HG02938 (cell line): ENCODE measurements at regions not wholly inside any gene's neighbourhood (a gene's known extent, or its start where the extent isn't known, plus 50 kb on each side); places are given as distances from the start of the nearest gene placed in this dataset.

ENCODE experiments used
- ATAC-seq: cut with Tn5 transposase; IDR thresholded peaks from one replicate; pipeline ENCODE4 v1.9.1; 2021; ENCODE audit warnings: mild to moderate bottlenecking, moderate library complexity; ENCODE audit not compliant: unreplicated experiment

DNA sequence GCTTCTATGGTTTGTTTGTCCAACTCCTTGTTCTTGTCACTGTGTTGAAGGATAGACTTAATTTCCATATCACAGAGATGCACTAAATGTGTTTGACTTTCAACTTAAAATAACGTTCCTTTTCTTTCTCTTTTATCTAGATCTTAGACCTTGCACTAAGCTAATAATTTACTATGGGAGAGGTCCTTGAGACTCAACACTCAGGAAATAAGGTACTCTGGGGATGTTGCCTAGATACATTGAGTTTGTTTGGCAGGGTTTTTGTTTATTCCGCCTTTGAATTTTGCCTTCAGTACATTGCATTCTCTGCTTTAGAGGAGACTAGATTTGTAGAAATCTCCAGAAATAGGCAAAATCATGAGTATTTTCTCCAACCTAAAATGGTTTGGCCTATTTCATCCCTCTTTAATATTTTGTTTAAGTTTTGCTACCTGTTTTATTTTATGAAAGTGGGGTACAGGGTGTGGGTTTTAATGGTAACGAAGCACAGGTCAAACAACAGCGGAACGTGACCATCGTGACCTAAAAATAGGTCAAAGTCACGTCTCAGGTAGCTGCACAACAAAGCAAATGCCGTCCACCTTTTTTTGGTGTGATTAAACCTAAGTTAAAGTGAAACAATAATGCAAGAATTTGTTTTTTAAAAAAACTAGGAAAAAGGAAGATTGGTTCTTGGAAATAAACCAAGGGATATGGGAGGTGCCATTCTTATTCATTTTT lies 115.3 kb upstream of the CPSF6 start:
- no peak for ATAC-seq

DNA sequence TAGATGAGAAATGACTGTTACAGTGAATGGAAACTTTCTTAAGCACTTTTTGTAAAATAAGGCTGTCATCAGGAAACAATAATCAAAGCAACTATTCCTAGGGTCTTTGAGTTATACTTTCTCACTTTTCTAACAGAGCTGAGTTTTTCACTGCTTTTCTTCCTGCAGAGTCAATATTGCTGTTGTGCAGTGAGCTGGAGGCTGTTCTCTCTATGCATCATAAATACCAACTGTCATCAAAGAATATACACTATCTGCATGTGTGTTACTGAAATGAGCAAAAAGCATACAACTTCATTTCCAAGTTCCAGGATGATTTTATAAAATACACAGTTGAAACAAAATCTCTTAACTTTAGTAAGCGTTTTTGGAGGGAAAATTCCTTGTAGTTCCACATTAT lies 110.4 kb upstream of the CPSF6 start:
- no peak for ATAC-seq

DNA sequence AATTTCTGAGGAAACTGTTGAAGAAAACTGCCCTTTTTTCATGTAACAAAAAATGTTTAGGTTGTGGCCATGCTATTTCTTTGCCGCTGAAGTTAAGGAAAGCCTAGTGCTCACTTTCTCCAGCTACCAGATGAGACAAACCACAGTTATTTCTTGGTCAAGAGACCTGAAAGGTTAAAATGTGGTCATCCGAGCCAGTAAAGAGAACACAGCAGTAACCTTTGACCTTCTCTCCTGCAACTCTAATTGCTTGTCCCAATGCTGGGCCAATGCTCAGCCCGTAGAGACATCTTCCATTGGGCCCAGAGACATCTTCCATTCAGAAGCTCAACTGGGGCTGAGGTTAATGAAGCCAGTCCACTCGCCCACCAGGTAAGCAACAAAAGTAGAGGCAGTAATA lies 109.8 kb upstream of the CPSF6 start:
- no peak for ATAC-seq

GRCh38 chr12:69130064-69130463 lies 109.3 kb upstream of the CPSF6 start:
- no peak for ATAC-seq

DNA sequence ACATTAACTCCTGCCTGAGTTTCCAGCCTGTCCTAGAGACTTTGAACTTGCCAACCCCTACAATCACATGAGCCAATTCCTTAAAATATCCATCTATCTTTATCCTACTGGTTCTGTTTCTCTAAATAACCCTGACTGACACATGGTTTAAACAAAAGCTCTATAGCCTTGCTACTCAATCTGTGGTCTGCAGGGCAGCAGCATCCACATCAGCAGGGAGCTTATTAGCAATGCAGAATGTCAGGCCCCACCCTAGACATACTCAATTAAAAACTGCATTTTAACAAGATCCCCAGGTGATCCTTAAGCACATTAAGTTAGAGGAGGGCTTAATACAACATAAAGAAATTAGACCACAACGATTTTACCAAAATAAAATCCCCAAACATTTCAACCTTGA lies 108.3 kb upstream of the CPSF6 start:
- no peak for ATAC-seq

GRCh38 chr12:69136931-69137613 lies 102.3 kb upstream of the CPSF6 start:
- no peak for ATAC-seq

DNA sequence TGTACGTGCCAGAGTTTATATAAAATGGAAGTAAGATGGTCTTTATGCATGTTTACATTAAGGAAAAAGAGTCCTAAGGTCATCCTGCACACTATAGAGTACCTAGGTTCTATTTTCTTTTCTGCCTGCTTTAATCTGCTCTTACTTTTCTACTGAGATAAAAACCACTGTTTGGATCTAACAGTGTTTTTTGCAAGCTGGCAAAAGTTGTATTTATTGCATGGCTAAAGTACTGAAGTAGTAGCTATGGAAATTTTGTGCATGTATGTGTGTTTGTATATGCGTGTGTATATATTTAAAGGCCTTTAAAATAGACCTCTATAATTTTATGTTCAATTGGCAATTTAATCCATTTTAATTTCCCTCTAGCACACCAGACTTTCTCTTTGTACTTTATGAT lies 98.3 kb upstream of the CPSF6 start:
- ATAC-seq: no peak

- no peak for ATAC-seq
Observed at GRCh38 chr12:69149270-69149669, 90.1 kb upstream of the CPSF6 start.

DNA sequence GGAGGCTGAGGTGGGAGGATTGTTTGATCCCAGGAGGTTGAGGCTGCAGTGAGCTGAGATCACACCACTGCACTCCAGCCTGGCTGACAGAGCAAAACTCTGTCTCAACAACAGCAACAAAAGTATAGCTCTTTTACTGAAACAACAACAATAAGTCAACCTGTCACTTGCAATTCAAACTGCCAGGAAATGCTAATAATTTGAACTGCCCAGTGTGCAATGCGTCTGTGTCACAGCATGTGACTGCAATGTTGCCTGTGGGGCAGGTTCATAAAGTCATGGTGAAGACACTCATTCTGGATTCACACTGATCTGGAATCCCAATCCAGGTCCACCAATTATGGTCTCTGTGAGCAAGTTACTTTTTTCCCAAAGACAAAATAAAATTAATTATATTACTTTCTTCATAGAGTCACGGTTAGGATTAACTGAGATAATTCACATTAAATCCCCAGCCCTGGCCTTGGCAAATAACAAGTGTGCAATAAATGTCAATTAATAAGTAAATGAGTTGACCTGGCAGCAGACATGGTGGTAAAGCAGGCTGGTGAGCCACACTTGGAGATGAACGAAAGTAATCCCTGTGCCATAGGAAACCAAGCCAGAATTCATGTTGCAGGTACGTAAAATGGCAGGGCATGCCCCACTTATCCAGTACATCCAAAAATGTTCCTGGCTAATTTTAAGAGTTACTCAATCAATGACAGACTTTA lies 89.1 kb upstream of the CPSF6 start:
- no peak for ATAC-seq

- no peak for ATAC-seq
Observed at GRCh38 chr12:69150796-69151127, 88.6 kb upstream of the CPSF6 start.

- no peak for ATAC-seq
Observed at GRCh38 chr12:69151254-69151764, 88.1 kb upstream of the CPSF6 start.

DNA sequence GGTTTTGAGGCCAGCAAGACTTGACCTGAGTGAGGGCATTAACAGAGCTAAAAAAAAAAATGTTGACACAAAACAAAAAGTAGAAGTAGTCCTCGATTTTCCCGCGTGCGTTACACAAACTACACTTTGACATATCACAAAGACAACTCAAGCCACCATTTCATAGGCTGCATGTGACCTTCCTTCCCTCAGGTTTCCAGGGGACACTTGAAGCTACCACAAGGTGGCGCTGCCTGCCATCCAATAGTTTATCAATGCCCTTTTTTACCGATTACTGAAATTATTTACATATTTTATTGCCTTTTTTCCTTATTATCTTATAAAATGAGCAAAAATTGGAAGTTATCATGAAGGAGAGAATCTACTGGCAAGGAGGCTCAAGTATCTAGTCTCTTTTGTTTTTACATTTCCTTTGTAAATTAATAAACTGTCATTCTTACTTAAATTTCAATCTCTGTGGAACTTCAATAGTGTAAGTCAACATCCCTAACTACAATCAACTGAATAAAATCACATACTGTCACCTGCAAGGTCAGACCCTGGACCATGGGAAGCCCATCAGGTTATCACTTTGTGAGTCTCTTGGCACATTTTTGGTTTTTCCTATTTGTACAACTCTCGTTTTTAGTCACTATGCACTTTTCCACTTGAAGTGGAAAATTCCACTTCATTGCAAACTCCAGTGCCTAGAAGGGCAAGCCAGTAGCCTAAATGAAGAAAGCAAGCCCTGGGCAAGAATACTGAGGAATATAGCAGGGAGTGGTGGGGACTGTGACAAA lies 84.6 kb upstream of the CPSF6 start:
- no peak for ATAC-seq

GRCh38 chr12:69157023-69157655 lies 82.2 kb upstream of the CPSF6 start:
- ATAC-seq: peak; percentile 91

GRCh38 chr12:69161829-69162228 lies 77.5 kb upstream of the CPSF6 start:
- peak; percentile 77 for ATAC-seq

DNA sequence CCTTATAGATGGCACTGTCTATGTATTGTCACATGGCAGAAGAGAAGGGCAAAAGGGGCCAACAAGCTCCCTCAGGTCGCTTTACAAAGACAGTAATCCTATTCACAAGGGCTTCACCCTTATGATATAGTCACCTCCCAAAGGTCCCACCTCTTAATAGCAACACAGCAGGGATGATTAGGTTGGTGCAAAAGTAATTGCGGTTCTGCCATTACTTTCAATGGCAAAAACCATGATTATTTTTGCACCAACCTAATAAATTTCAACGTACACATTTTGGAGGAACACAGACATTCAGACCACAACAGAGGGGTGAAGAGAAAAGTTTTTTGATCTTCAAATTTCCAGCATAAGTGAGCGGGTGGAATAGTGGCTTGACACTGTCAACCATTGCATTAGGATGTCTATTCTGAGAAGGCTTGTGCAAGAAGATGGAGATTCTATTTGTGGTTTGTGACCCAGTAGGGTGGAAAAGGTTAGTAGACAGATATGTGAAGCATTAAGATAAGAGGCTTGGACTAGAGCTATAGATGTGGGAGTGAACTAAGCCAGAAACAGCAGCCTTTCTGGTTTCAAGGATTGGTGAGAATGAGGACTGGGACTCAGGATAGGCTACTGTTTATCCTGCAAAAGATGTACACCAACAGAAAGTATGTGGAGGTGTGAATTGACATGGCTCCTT lies 75.5 kb upstream of the CPSF6 start:
- ATAC-seq: no peak

- no peak for ATAC-seq
Observed at GRCh38 chr12:69167648-69168165, 71.7 kb upstream of the CPSF6 start.

DNA sequence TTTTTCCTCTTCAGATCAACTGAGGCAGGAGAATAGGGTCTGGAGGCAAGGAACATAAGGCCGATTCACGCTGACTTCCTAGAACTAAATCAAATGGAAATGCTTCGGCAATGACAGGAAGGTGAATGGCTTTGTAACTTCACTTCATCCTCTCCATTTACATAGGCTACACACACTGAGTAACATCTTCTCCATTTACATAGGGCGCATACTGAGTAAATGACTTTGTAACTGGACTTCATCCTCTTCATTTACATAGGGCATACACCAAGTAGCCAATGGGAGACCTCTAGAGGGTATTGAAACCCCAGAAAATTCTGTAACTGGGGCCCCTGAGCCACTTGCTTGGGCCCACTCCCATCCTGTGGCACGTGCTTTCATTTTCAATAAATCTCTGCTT lies 71.0 kb upstream of the CPSF6 start:
- no peak for ATAC-seq

- no peak for ATAC-seq
Observed at GRCh38 chr12:69168828-69169227, 70.5 kb upstream of the CPSF6 start.

- no peak for ATAC-seq
Observed at GRCh38 chr12:69170293-69170692, 69.1 kb upstream of the CPSF6 start.

DNA sequence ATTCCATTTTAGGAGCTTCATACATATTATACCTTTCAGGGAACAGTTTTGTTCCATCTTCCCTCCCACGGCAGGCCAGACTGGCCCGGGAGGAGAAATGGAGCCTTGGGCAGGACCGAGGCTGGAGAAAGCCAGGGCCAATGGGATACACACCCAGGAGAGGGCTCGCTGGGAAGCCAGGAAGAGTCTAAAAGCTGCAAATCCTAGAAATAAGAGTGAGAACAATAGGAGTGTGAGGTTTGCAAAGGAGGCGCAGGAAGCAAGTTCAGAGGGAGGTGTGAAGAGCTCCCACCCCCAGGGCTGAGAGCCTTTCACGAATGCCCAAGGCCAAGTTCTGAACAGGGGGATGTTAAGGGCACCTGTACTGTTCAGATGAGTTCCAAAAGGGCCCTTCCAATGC lies 67.5 kb upstream of the CPSF6 start:
- no peak for ATAC-seq
